ENCODE measurements at regions not wholly inside any gene's neighbourhood (a gene's known extent, or its start where the extent isn't known, plus 50 kb on each side); places are given as distances from the start of the nearest gene placed in this dataset.

DNA sequence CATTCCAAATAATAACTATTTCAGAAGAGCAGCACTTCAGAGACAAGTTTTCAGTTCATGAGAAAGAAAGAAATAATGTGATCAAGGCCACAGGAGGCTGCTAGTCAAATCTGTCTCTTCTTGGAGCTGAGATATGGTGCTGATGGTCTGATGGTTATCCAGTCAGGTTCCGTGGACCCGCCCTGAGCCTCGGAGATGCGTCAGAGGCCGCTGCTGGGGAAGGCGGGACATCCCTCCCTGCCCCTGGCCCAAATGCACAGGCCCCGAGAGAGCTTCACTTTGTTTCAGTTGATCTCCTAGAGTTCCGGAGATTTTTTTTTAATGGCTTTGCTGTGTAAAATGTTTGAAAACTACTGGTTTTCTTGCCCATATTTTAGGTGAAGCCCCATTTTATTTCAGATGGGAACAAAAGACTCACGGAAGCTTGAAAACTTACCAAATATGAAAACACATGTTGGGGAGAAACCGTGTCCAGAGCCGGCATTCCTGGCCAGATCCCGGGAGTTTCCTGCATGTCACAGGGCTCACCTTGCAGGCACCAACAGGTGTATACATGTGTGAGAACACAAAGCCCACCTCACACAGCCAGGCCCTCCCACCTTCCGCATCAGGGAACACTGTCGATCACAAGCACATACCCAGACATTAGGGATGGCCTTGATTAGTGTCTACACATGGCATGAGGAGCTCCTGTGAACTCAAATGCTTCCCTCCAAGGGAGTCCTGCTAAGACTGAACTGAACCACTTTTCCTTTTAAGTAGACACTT, 499.0 kb downstream of the TCERG1L start:
- H3K36me3 ChIP-seq = no peaks in the 10 kb centered on the region
- H3K27ac ChIP-seq = no peak overlapping the region
- peaks cover 0 to 25% (median 0%) of the 10 kb centered on the region in 7 donors for H3K27me3 ChIP-seq (replicated peaks in 1 of 7)
- WGBS, 5 donors = 82 to 92% (median 90%) methylated on average over 14 of the region's 14 CpGs
- H3K9me3 ChIP-seq = peaks cover 0 to 16% (median 1%) of the 10 kb centered on the region in 8 donors
- intact Hi-C loops (cut with DNase I; ENCODE audit: low total_unique reads) = no loop called here
- DNase-seq = no peak
- no peaks in the 10 kb centered on the region for H3K4me1 ChIP-seq
- no peak overlapping the region for H3K4me3 ChIP-seq
- no peak for TF ChIP-seq POLR2A (IDR thresholded peaks at IDR 0.05)
- TF ChIP-seq, protein P1, sequence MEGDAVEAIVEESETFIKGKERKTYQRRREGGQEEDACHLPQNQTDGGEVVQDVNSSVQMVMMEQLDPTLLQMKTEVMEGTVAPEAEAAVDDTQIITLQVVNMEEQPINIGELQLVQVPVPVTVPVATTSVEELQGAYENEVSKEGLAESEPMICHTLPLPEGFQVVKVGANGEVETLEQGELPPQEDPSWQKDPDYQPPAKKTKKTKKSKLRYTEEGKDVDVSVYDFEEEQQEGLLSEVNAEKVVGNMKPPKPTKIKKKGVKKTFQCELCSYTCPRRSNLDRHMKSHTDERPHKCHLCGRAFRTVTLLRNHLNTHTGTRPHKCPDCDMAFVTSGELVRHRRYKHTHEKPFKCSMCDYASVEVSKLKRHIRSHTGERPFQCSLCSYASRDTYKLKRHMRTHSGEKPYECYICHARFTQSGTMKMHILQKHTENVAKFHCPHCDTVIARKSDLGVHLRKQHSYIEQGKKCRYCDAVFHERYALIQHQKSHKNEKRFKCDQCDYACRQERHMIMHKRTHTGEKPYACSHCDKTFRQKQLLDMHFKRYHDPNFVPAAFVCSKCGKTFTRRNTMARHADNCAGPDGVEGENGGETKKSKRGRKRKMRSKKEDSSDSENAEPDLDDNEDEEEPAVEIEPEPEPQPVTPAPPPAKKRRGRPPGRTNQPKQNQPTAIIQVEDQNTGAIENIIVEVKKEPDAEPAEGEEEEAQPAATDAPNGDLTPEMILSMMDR (IDR thresholded peaks at IDR 0.05 in 8 of 11, conservative IDR thresholded peaks at IDR 0.05 in 3 of 11) = no peak
- TF ChIP-seq POLR2AphosphoS5 (IDR thresholded peaks at IDR 0.05) = no peak

DNA sequence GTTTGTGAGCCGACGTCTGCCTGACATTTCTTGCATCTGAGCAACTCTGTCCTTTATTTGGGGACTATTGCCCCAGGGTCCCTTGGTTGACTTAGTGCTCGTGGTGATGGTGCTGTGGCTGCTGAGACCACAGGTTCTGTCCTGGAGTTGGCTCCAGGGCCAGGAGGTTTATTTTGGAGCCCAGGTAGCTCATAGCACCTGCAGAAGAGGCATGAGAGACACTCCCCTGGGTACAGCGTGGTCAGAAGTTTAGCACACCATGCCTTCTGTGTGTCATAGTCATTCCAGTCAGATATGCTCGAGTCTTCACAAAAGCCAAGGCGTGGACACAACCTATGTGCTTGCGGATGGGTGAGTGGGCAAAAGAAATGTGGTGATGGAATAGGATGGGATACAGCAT, 496.9 kb downstream of the TCERG1L start:
- Histone ChIP-seq H3K4me1 (no peaks in the 10 kb centered on the region), H3K9me3 (peaks cover 0 to 34% (median 5%) of the 10 kb centered on the region in 8 donors), H3K36me3 (no peaks in the 10 kb centered on the region), H3K27me3 (replicated peaks in 1 of 7) (peaks cover 0 to 22% (median 0%) of the 10 kb centered on the region in 7 donors), H3K4me3 (no peak overlapping the region), H3K27ac (no peak overlapping the region)
- intact Hi-C loops (cut with DNase I; ENCODE audit: low total_unique reads) = no loop called here
- no peak for DNase-seq
- TF ChIP-seq POLR2A (IDR thresholded peaks at IDR 0.05) (no peak), POLR2AphosphoS5 (IDR thresholded peaks at IDR 0.05) (no peak)
- TF ChIP-seq, protein P1 (IDR thresholded peaks at IDR 0.05 in 8 of 11, conservative IDR thresholded peaks at IDR 0.05 in 3 of 11) = no peak
- WGBS, 5 donors = 79 to 91% (median 84%) methylated on average over 7 of the region's 7 CpGs

DNA sequence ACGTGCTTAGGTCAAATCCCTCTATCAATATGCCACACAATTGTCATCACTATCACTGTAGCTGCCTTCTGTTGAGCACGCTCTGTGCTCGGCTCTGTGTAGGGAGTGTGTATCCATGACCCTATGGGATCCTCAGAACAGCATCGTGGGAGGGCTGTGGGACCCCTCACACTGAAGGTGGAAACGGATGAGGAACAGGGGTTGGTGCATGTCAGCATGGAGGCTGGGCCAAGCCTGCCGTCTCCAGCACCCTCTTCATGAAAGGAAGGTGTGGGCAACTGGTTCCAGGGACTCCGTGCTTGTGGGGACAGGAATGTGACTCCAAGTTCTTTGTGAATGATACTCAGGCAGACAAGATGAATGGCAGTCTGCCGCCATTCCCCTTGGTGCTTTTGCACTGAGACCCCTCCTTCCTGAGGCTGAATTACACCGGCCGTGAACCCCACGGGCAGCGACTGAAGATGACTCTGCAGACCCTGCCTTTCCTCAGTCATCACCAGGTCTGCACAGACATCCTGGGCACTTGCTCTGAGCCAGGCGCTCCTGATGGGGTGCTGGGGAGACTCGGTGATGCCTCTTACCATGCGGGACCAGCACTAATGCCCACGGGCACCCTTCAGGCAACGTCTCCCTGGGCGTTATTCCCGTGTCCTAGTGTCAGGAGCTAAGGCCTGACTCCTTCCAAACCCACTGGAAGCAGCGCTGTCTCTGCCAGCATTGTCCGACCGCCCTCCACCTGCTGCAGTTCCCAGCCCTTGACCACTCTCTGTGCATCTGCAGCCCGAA, 495.2 kb downstream of the TCERG1L start:
- TF ChIP-seq POLR2A (IDR thresholded peaks at IDR 0.05) = no peak
- no peak for TF ChIP-seq POLR2AphosphoS5 (IDR thresholded peaks at IDR 0.05)
- TF ChIP-seq, protein P1 (IDR thresholded peaks at IDR 0.05 in 8 of 11, conservative IDR thresholded peaks at IDR 0.05 in 3 of 11) = no peak
- H3K4me3 ChIP-seq = no peak overlapping the region
- H3K27ac ChIP-seq = no peak overlapping the region
- H3K36me3 ChIP-seq = no peaks in the 10 kb centered on the region
- no peak for DNase-seq
- intact Hi-C loops (cut with DNase I; ENCODE audit: low total_unique reads) = no loop called here
- peaks cover 0 to 30% (median 5%) of the 10 kb centered on the region in 8 donors for H3K9me3 ChIP-seq
- H3K4me1 ChIP-seq = no peaks in the 10 kb centered on the region
- peaks cover 0 to 5% (median 0%) of the 10 kb centered on the region in 7 donors for H3K27me3 ChIP-seq (replicated peaks in 1 of 7)
- WGBS, 5 donors = 83 to 88% (median 86%) methylated on average over 16 to 23 of the region's 23 CpGs
